Stomach (tissue), 8 donors: ENCODE measurements at regions not wholly inside any gene's neighbourhood (a gene's known extent, or its start where the extent isn't known, plus 50 kb on each side); places are given as distances from the start of the nearest gene placed in this dataset.

ENCODE experiments used
- DNase-seq, 2 donors: peaks; one replicate each; pipeline versions ENCODE4 v3.0.0 to v3.0.0-alpha.2; 2013 to 2019
- H3K27ac ChIP-seq, 5 donors: fragments of 200-600 bp in 4 of 5; sonication (generic) in 4 of 5; one replicate each; pipeline ENCODE4 v1.5.1; 2013 to 2019; ENCODE audit warnings: mild to moderate bottlenecking in 1 of 5, moderate library complexity in 1 of 5
- H3K27me3 ChIP-seq, 3 donors: fragments of 200-600 bp; sonication (generic); one replicate each; pipeline ENCODE4 v1.5.1; 2017 to 2019; ENCODE audit warnings: mixed run types in 1 of 3
- H3K36me3 ChIP-seq, 4 donors: fragments of 200-600 bp; sonication (generic); 1 replicate in 3 of 4; 2 replicates in 1 of 4; pipeline ENCODE4 v1.5.1; 2016 to 2019
- H3K4me1 ChIP-seq, 4 donors: fragments of 200-600 bp; sonication (generic); one replicate each; pipeline ENCODE4 v1.5.1; 2016 to 2019
- H3K4me3 ChIP-seq, 4 donors: fragments of 200-600 bp; sonication (generic) in 3 of 4; one replicate each; pipeline ENCODE4 v1.5.1; 2016 to 2019; ENCODE audit warnings: mild to moderate bottlenecking in 1 of 4
- H3K9me3 ChIP-seq, 4 donors: fragments of 200-600 bp; sonication (generic); one replicate each; pipeline ENCODE4 v1.5.1; 2016 to 2019
- EP300 ChIP-seq: sonication (generic); formaldehyde crosslinking; IDR thresholded peaks from one replicate; pipeline ENCODE4 v1.6.1; 2017; ENCODE audit warnings: antibody characterized with exemption
- POLR2A ChIP-seq, 4 donors: fragments of 450-650 bp; IDR thresholded peaks; one replicate each; pipeline ENCODE4 v1.6.1; 2016; ENCODE audit warnings: antibody characterized with exemption in 4 of 4, control low read depth in 2 of 4, mild to moderate bottlenecking in 1 of 4, moderate library complexity in 1 of 4
- POLR2AphosphoS5 ChIP-seq, 3 donors: sonication (generic); formaldehyde crosslinking; IDR thresholded peaks; one replicate each; pipeline ENCODE4 v1.6.1; 2016; ENCODE audit warnings: antibody characterized with exemption in 3 of 3
- WGBS, 5 donors: extraction: QIAGEN DNeasy Blood & Tissue Kit in 3 of 5; methylation state at CpG; one replicate each; pipeline versions ENCODE4 v1.1.5 to v1.1.7; 2013 to 2018; 5-methylcytosine and 5-hydroxymethylcytosine counted together
- intact Hi-C: fragments of 100-400 bp; cut with DNase I; formaldehyde crosslinking; loops from one replicate; pipeline ENCODE4 v1.15.1; 2023; ENCODE audit warnings: low total_unique reads
- TF ChIP-seq, protein P1 (sequence below), 7 experiments: fragments of 450-650 bp in 4 of 7; fragments of 200-600 bp in 3 of 7; sonication (generic) in 3 of 7; IDR thresholded peaks; one replicate each; pipeline ENCODE4 v1.5.1; 2016 to 2019; ENCODE audit warnings: antibody characterized with exemption in 7 of 7, control low read depth in 2 of 7, mild to moderate bottlenecking in 1 of 7
- donor health status: healthy with polysubstance abuse.
- donor health status: Bipolar disorder and iron deficiency.
- donor health status: healthy.

DNA sequence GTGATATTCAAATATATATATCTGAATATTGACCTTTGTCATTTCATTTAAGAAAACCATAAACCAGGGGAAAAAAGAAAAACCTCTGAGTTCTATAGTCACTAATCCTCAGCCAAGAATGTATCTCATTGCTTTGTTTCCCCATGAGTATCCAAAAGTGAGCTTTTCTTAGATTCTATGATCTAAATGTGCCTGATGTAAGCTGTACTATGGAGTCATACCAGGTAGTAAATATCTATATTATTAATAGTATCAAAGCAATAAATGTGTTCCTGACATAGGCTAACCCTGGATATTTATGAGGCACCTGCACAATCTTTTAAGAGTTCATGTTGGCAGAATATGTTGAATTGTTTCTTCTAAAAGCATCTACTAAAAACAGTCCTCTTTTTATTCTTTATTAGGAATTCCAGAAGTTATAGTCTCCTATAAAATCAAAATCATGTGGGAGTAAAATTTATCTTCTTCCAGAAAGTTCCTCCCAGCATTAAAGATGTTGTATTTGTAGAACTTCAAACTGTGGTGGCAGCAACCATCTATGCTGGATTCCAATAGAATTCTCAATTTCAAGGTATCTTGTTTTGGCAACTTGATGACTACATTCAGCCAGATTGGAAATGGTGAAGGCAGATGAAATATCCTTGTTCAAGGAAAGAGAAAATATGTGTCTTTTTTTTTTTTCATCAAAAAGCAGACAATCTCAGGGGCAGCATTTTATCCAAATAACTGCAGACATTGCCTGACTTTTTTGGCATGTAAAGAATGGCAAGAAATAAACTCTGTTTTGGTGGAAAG is 139.7 kb upstream of the RASSF8 start:
- Histone ChIP-seq H3K4me1 (no peaks in the 10 kb centered on the region), H3K27me3 (no peaks in the 10 kb centered on the region), H3K4me3 (no peak overlapping the region), H3K9me3 (no peaks in the 10 kb centered on the region), H3K36me3 (no peaks in the 10 kb centered on the region), H3K27ac (no peak overlapping the region)
- TF ChIP-seq POLR2A (IDR thresholded peaks at IDR 0.05), result no peak
- TF ChIP-seq POLR2AphosphoS5 (IDR thresholded peaks at IDR 0.05), result no peak
- no peak for TF ChIP-seq EP300
- TF ChIP-seq, protein P1, sequence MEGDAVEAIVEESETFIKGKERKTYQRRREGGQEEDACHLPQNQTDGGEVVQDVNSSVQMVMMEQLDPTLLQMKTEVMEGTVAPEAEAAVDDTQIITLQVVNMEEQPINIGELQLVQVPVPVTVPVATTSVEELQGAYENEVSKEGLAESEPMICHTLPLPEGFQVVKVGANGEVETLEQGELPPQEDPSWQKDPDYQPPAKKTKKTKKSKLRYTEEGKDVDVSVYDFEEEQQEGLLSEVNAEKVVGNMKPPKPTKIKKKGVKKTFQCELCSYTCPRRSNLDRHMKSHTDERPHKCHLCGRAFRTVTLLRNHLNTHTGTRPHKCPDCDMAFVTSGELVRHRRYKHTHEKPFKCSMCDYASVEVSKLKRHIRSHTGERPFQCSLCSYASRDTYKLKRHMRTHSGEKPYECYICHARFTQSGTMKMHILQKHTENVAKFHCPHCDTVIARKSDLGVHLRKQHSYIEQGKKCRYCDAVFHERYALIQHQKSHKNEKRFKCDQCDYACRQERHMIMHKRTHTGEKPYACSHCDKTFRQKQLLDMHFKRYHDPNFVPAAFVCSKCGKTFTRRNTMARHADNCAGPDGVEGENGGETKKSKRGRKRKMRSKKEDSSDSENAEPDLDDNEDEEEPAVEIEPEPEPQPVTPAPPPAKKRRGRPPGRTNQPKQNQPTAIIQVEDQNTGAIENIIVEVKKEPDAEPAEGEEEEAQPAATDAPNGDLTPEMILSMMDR (IDR thresholded peaks at IDR 0.05), result no peak
- DNase-seq, result no peak
- intact Hi-C loops, result no loop called here

DNA sequence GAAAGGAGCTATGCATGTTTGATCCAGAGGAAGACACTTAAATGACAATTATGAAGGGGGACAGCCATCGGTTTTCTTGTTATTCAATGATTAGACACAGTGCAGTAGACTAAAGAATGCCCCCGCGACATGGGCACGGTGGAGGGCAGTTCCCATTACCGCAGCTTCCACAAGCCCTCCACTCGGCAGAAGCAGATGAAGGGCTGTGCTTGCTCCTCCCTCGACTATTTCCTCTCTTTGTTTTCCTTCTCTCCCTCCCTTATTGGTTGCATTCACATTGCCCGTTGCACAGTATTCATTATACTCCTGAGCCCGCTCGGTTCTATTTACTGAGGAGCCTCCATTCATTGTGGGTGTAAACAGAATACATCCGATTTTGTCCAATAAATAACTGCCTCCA is 138.8 kb upstream of the RASSF8 start:
- no peak for TF ChIP-seq POLR2A (IDR thresholded peaks at IDR 0.05)
- TF ChIP-seq EP300, result no peak
- TF ChIP-seq POLR2AphosphoS5 (IDR thresholded peaks at IDR 0.05), result no peak
- TF ChIP-seq, protein P1 (IDR thresholded peaks at IDR 0.05), result no peak
- H3K36me3 ChIP-seq, result no peaks in the 10 kb centered on the region
- DNase-seq, result no peak
- peaks cover 0 to 4% (median 0%) of the 10 kb centered on the region in 3 donors for H3K27me3 ChIP-seq
- intact Hi-C loops, result no loop called here
- H3K4me1 ChIP-seq, result no peaks in the 10 kb centered on the region
- H3K27ac ChIP-seq, result no peak overlapping the region
- no peak overlapping the region for H3K4me3 ChIP-seq
- no peaks in the 10 kb centered on the region for H3K9me3 ChIP-seq
- WGBS, 5 donors, result 64 to 72% (median 68%) methylated on average over 11 of the region's 11 CpGs

DNA sequence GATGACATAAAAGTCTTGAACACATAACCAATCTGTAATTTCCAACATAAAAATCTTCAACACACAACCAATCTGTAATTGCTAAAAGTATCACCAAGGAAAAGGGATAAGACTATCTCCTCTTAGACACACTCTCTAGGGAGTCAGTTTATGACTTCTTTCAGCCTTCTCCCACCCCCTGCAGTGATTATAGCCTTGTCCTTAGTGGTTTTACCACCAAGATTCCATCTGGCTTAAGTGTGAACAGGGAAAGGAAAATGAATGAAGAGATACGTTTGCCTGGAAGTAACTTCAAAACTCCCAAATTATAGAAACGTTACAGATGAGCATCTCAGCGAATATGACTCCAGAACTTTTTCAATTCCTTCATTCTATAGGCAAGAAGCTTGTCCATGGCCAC is 136.2 kb upstream of the RASSF8 start:
- no peak overlapping the region for H3K4me3 ChIP-seq
- DNase-seq, result no peak

DNA sequence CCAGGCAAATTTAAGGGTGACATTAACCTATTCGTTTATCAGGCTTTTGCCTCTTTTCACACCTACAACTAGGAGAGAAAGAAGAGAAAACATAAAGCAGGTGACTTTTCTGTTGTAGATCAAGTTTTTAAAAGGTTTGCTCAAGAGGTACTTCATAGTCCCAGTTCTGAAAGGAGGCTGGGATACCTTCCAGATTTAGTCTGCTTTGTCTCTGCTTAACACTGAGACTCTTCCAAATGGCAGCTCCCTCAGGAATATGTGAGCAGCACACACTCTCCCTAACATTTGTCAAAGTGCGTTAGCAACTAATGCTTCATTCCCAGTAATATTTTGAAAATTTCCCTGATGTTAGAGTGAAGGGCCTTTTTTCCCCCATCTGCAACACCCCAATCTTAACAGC is 133.7 kb upstream of the RASSF8 start:
- Histone ChIP-seq H3K4me3 (no peak overlapping the region), H3K27ac (peak overlapping the region in 1 of 5 donors; percentile 74), H3K9me3 (no peaks in the 10 kb centered on the region), H3K36me3 (no peaks in the 10 kb centered on the region), H3K4me1 (peaks cover 0 to 9% (median 2%) of the 10 kb centered on the region in 4 donors), H3K27me3 (peaks cover 0 to 4% (median 0%) of the 10 kb centered on the region in 3 donors)
- intact Hi-C loops, result no loop called here
- 64 to 94% (median 79%) methylated on average over 2 of the region's 2 CpGs for WGBS, 5 donors
- DNase-seq, result peak in 1 of 2 donors; percentile 77
- TF ChIP-seq POLR2AphosphoS5 (IDR thresholded peaks at IDR 0.05), result no peak
- TF ChIP-seq EP300, result no peak
- no peak for TF ChIP-seq POLR2A (IDR thresholded peaks at IDR 0.05)
- TF ChIP-seq, protein P1 (IDR thresholded peaks at IDR 0.05), result no peak

More for the DNA sequence above, 136.2 kb upstream of the RASSF8 start:
- TF ChIP-seq POLR2AphosphoS5 (IDR thresholded peaks at IDR 0.05) (no peak), EP300 (no peak), POLR2A (IDR thresholded peaks at IDR 0.05) (no peak)
- TF ChIP-seq, protein P1 (IDR thresholded peaks at IDR 0.05), result no peak
- WGBS, 5 donors, result 74 to 87% (median 83%) methylated on average over 3 of the region's 3 CpGs
- H3K9me3 ChIP-seq, result no peaks in the 10 kb centered on the region
- no peaks in the 10 kb centered on the region for H3K4me1 ChIP-seq
- no peaks in the 10 kb centered on the region for H3K36me3 ChIP-seq
- peaks cover 0 to 4% (median 0%) of the 10 kb centered on the region in 3 donors for H3K27me3 ChIP-seq
- intact Hi-C loops, result no loop called here
- H3K27ac ChIP-seq, result no peak overlapping the region
